DOHH2 (cell line): ENCODE measurements at regions not wholly inside any gene's neighbourhood (a gene's known extent, or its start where the extent isn't known, plus 50 kb on each side); places are given as distances from the start of the nearest gene placed in this dataset.

ENCODE experiments used
- H3F3A ChIP-seq: fragments of 200-600 bp; sonication (generic), shearing (Covaris generic); 2 replicates; pipeline ENCODE4 v1.6.0; 2016; ENCODE audit warnings: antibody characterized with exemption, mild to moderate bottlenecking; ENCODE audit not compliant: control insufficient read depth, insufficient read depth
- H3K27ac ChIP-seq: fragments of 200-600 bp; sonication (generic); 2 replicates; pipeline ENCODE4 v1.5.1; 2014; ENCODE audit warnings: low read depth, mild to moderate bottlenecking, low read length, moderate library complexity
- H3K27me3 ChIP-seq: fragments of 200-600 bp; sonication (generic); 2 replicates; pipeline ENCODE4 v1.6.1; 2014; ENCODE audit warnings: mild to moderate bottlenecking, low read length, mixed read lengths; ENCODE audit not compliant: control insufficient read depth
- H3K36me3 ChIP-seq: fragments of 200-600 bp; sonication (generic); 2 replicates; pipeline ENCODE4 v1.6.1; 2014; ENCODE audit warnings: mild to moderate bottlenecking, low read length, moderate library complexity, mixed read lengths; ENCODE audit not compliant: control insufficient read depth
- H3K4me1 ChIP-seq: fragments of 200-600 bp; sonication (generic); 2 replicates; pipeline ENCODE4 v1.6.1; 2014; ENCODE audit warnings: mild to moderate bottlenecking, low read length, mixed read lengths; ENCODE audit not compliant: control insufficient read depth
- H3K4me2 ChIP-seq: fragments of 200-600 bp; sonication (generic); 2 replicates; pipeline ENCODE4 v1.6.0; 2014; ENCODE audit warnings: mild to moderate bottlenecking, low read length, moderate library complexity
- H3K4me3 ChIP-seq: fragments of 200-600 bp; sonication (generic); 2 replicates; pipeline ENCODE4 v1.5.1; 2014; ENCODE audit warnings: mild to moderate bottlenecking, low read length, mixed read lengths
- H3K79me2 ChIP-seq: fragments of 200-600 bp; sonication (generic); 2 replicates; pipeline ENCODE4 v1.6.1; 2014; ENCODE audit warnings: mild to moderate bottlenecking, low read length, mixed read lengths; ENCODE audit not compliant: control insufficient read depth
- H3K9me2 ChIP-seq: fragments of 200-600 bp; sonication (generic); replicated peaks from 2 replicates; pipeline ENCODE4 v1.6.1; 2014; ENCODE audit warnings: mild to moderate bottlenecking, low read length, mixed read lengths; ENCODE audit not compliant: control insufficient read depth
- H3K9me3 ChIP-seq: fragments of 200-600 bp; sonication (generic); 2 replicates; pipeline ENCODE4 v1.6.1; 2014; ENCODE audit warnings: antibody characterized with exemption, low read length, mixed read lengths; ENCODE audit not compliant: control insufficient read depth, insufficient read depth
- H4K20me1 ChIP-seq: fragments of 200-600 bp; sonication (generic); 2 replicates; pipeline ENCODE4 v1.6.0; 2014; ENCODE audit warnings: low read depth, mild to moderate bottlenecking, antibody characterized with exemption, low read length, moderate library complexity; ENCODE audit not compliant: control insufficient read depth, insufficient read depth
- CTCF ChIP-seq: fragments of 200-600 bp; sonication (generic); IDR thresholded peaks from one replicate; pipeline ENCODE4 v1.5.1; 2014; ENCODE audit warnings: antibody characterized with exemption, mild to moderate bottlenecking, low read depth, low read length; ENCODE audit not compliant: poor library complexity, severe bottlenecking
- EZH2phosphoT487 ChIP-seq: fragments of 200-600 bp; sonication (generic); IDR thresholded peaks from 2 replicates; pipeline ENCODE4 v1.6.1; 2017; ENCODE audit warnings: borderline replicate concordance, mild to moderate bottlenecking, antibody characterized with exemption, low read length, moderate library complexity, mixed read lengths

GRCh38 chr2:185391543-185391942, 347.1 kb upstream of the FSIP2 start:
- Histone ChIP-seq H3K27me3 (no peaks in the 10 kb centered on the region), H3K4me1 (no peaks in the 10 kb centered on the region), H3K9me3 (no peaks in the 10 kb centered on the region), H3F3A (no peaks in the 10 kb centered on the region), H3K4me2 (no peak overlapping the region), H3K36me3 (no peaks in the 10 kb centered on the region), H4K20me1 (no peaks in the 10 kb centered on the region), H3K27ac (no peak overlapping the region), H3K79me2 (no peaks in the 10 kb centered on the region), H3K9me2 (no peaks in the 10 kb centered on the region), H3K4me3 (no peak overlapping the region)
- TF ChIP-seq EZH2phosphoT487 (no peak), CTCF (no peak)

DNA sequence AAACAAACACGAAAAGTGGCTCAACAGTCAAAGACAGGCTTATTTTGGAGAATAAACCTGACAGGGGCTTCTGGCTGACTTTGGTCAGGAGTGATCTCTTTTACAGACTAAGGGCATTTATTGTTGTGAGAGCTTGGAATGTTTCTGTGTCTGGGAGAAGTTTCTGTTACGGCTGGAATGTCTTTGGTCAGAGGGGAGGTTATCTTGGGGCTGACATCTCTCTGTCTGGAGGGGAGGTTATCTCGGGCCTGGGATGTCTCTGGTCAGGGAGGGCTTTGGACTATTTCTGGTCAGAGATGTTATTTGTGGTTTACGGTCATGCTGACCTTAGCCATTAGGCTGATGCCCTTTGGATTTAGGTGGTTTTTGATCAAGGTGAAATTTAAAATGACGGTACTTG, 345.5 kb upstream of the FSIP2 start:
- H3K79me2 ChIP-seq: no peaks in the 10 kb centered on the region
- no peak overlapping the region for H3K27ac ChIP-seq
- no peaks in the 10 kb centered on the region for H3K27me3 ChIP-seq
- H3K9me3 ChIP-seq: peaks cover 3% of the 10 kb centered on the region; the same call in 1 of the 2 replicates
- H3F3A ChIP-seq: no peaks in the 10 kb centered on the region
- H4K20me1 ChIP-seq: no peaks in the 10 kb centered on the region
- no peaks in the 10 kb centered on the region for H3K36me3 ChIP-seq
- H3K4me3 ChIP-seq: no peak overlapping the region
- H3K9me2 ChIP-seq: no peaks in the 10 kb centered on the region
- no peaks in the 10 kb centered on the region for H3K4me1 ChIP-seq
- TF ChIP-seq CTCF (no peak), EZH2phosphoT487 (no peak)
- no peak overlapping the region for H3K4me2 ChIP-seq

DNA sequence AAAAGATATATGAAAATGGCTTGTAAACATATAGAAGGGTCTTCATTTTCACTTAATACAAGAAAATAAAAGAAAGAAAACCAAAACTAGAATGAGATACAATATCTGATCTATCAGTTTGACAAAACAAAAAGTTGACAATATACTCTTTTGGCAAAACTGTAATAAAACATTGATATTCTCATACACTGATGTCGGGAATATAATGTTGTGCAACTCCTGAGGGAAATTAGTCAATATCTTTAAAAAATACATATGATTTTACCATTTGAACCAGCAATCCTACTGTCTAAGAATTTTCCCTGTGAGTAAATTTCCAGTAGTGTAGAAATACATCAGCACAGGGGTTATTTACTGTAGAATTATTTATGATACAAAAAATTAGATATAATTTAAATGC, 336.1 kb upstream of the FSIP2 start:
- Histone ChIP-seq H3K9me2 (no peaks in the 10 kb centered on the region), H3K27me3 (no peaks in the 10 kb centered on the region), H3K9me3 (peaks cover 3% of the 10 kb centered on the region; the same call in 1 of the 2 replicates), H3K27ac (no peak overlapping the region), H3K4me1 (no peaks in the 10 kb centered on the region), H3F3A (no peaks in the 10 kb centered on the region), H3K79me2 (no peaks in the 10 kb centered on the region), H4K20me1 (no peaks in the 10 kb centered on the region), H3K4me3 (no peak overlapping the region), H3K36me3 (no peaks in the 10 kb centered on the region), H3K4me2 (no peak overlapping the region)
- TF ChIP-seq CTCF (no peak), EZH2phosphoT487 (no peak)

- Histone ChIP-seq H3K4me2 (no peak overlapping the region), H3K4me1 (no peaks in the 10 kb centered on the region), H3F3A (no peaks in the 10 kb centered on the region), H3K27ac (no peak overlapping the region), H3K4me3 (no peak overlapping the region), H3K9me2 (no peaks in the 10 kb centered on the region), H3K79me2 (no peaks in the 10 kb centered on the region), H3K9me3 (no peaks in the 10 kb centered on the region), H3K36me3 (no peaks in the 10 kb centered on the region), H3K27me3 (no peaks in the 10 kb centered on the region), H4K20me1 (no peaks in the 10 kb centered on the region)
- TF ChIP-seq CTCF: no peak
- no peak for TF ChIP-seq EZH2phosphoT487
Measured at GRCh38 chr2:185404578-185404977, 334.0 kb upstream of the FSIP2 start.
